HFF-Myc (cell line): ENCODE measurements at regions not wholly inside any gene's neighbourhood (a gene's known extent, or its start where the extent isn't known, plus 50 kb on each side); places are given as distances from the start of the nearest gene placed in this dataset.
"Not testable (repeated sequence)": the region's sequence is repeated elsewhere in the genome, so short reads cannot be mapped to it uniquely, and the experiment has no call there.

Experiments
- DNase-seq: peaks from one replicate; pipeline ENCODE4 v3.0.0-alpha.2; 2011; ENCODE audit warnings: low read depth; ENCODE audit errors: extremely low read depth
- H3K4me3 ChIP-seq: replicated peaks from 2 replicates; pipeline ENCODE4 v1.5.1; 2011; ENCODE audit warnings: low read depth, mild to moderate bottlenecking, control low read depth, low read length
- CTCF ChIP-seq: IDR thresholded peaks from 2 replicates; pipeline ENCODE4 v1.5.1; 2012; ENCODE audit warnings: mild to moderate bottlenecking, low read depth, low read length, control low read depth; ENCODE audit errors: missing control alignments

DNA sequence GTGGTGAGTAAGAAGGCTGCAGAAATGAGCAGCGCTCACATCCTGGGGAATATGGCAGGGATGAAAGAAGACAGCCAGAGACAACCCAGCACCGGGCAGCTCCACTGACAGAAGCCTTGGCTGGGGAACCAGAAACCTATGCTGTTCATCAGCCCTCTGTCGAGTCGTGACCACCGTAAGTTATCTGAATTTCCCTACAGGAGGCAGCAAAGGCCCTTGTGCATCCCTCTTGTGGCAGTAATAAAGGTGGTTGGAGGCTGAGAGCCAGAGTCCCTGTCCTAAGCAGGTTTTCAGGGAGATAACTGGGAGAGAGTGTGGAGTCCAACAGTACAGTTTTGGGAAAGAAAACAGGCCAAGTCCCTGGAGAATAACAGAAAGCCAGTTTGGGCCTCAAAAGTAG is 194.0 kb upstream of the BOD1L1 start:
- no peak overlapping the region for H3K4me3 ChIP-seq
- no peak for DNase-seq
- TF ChIP-seq CTCF = peak; percentile 16

GRCh38 chr4:13825822-13826221 is 198.3 kb upstream of the BOD1L1 start:
- H3K4me3 ChIP-seq, DNase-seq: not testable (repeated sequence)

- H3K4me3 ChIP-seq = no peak overlapping the region
- TF ChIP-seq CTCF = no peak
- DNase-seq = no peak
Observed at GRCh38 chr4:13829457-13829856, 201.9 kb upstream of the BOD1L1 start.

GRCh38 chr4:13830449-13830848 is 202.9 kb upstream of the BOD1L1 start:
- no peak for DNase-seq
- no peak for TF ChIP-seq CTCF
- H3K4me3 ChIP-seq = no peak overlapping the region

DNA sequence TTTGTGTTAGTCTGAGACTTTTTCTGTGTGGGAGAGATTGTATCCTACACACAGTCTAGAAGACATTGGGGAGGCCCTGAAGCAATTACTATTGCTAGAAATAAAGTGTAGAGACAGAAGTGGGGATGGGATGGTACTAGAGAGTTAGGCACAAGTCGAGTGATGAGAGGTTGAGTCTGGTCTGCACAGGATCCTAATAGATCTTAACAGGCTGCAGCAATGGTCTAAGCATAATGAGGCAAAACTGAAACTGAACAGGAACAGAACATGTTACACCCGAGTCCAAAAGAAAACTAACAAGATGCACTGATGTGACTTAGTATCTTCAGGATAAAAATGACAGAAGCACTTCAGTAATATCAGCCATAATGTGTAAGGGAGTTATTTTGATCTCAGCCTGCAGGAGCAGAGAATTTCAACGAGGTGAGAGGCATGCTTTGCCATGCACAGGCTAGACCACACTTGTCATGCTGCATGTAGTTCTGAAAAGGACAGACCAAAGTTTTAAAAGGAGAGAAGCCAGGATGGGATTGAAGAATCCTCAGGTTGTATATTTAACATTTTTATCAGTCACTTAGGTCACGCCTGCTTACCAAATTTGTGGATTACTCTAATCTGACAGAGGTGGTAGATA is 205.8 kb upstream of the BOD1L1 start:
- TF ChIP-seq CTCF = no peak
- no peak for DNase-seq
- H3K4me3 ChIP-seq = no peak overlapping the region

- H3K4me3 ChIP-seq = no peak overlapping the region
- no peak for TF ChIP-seq CTCF
- DNase-seq = no peak
Observed at GRCh38 chr4:13836946-13837912, 209.7 kb upstream of the BOD1L1 start.

- H3K4me3 ChIP-seq = no peak overlapping the region
- no peak for TF ChIP-seq CTCF
- no peak for DNase-seq
Observed at GRCh38 chr4:13840502-13841190, 213.1 kb upstream of the BOD1L1 start.
